H1 (cell line): ENCODE measurements at regions not wholly inside any gene's neighbourhood (a gene's known extent, or its start where the extent isn't known, plus 50 kb on each side); places are given as distances from the start of the nearest gene placed in this dataset.

Experiments used
- CTCF ChIA-PET: fragments of 300-600 bp; sonication (Branson Sonifier 250); formaldehyde crosslinking; loops from one replicate; lab custom pipeline; 2021; ENCODE audit not compliant: partially characterized antibody; lab: Charles Lee
- POLR2A ChIA-PET: fragments of 300-600 bp; sonication (Branson Sonifier 250); formaldehyde crosslinking; loops from one replicate; lab custom pipeline; 2021; ENCODE audit warnings: inconsistent platforms; ENCODE audit not compliant: partially characterized antibody; lab: Charles Lee
- DNase-seq, 2 experiments: peaks; one replicate each; pipeline versions ENCODE4 v3.0.0 to v3.0.0-alpha.2; 2010 to 2022; ENCODE audit warnings: low spot score in 2 of 2, low read depth in 1 of 2, mixed read lengths in 1 of 2
- FAIRE-seq: peaks from 2 replicates; lab custom pipeline; 2011; peaks lifted over from hg19 to GRCh38; lab: Jason Lieb, UNC
- H2AFZ ChIP-seq: 2 replicates; pipeline ENCODE4 v1.8.1; 2012; ENCODE audit warnings: low read length, inconsistent platforms
- H2AK5ac ChIP-seq: 2 replicates; pipeline ENCODE4 v1.6.1; 2013; ENCODE audit warnings: low read depth, low read length
- H2BK120ac ChIP-seq: replicated peaks from 2 replicates; pipeline ENCODE3; 2013; ENCODE audit warnings: low read depth, low read length, inconsistent platforms
- H2BK12ac ChIP-seq: 2 replicates; pipeline ENCODE4 v1.6.1; 2013; ENCODE audit warnings: low read depth, low read length
- H2BK15ac ChIP-seq: 2 replicates; pipeline ENCODE4 v1.6.1; 2013; ENCODE audit warnings: low read length
- H2BK20ac ChIP-seq: 2 replicates; pipeline ENCODE4 v1.6.1; 2013; ENCODE audit warnings: low read length
- H2BK5ac ChIP-seq: 2 replicates; pipeline ENCODE4 v1.6.1; 2013; ENCODE audit warnings: low read depth, low read length
- H3K14ac ChIP-seq: 2 replicates; pipeline ENCODE4 v1.6.1; 2013; ENCODE audit warnings: inconsistent platforms; ENCODE audit not compliant: insufficient read length
- H3K18ac ChIP-seq: 2 replicates; pipeline ENCODE4 v1.6.1; 2013; ENCODE audit warnings: low read length; ENCODE audit errors: extremely low read depth
- H3K23ac ChIP-seq: 2 replicates; pipeline ENCODE4 v1.6.1; 2013; ENCODE audit warnings: inconsistent platforms; ENCODE audit not compliant: insufficient read length
- H3K23me2 ChIP-seq: 2 replicates; pipeline ENCODE4 v1.6.1; 2013; ENCODE audit warnings: low read depth, low read length
- H3K27ac ChIP-seq: 2 replicates; pipeline ENCODE4 v1.6.1; 2011; ENCODE audit warnings: low read depth, low read length, inconsistent platforms
- H3K27me3 ChIP-seq, 4 experiments: replicated peaks in 1 of 4; 1 replicate in 1 of 4; 2 replicates in 3 of 4; pipeline versions ENCODE4 v1.6.1 to v1.8.1; 2011 to 2013; ENCODE audit warnings: low read length in 3 of 4, mild to moderate bottlenecking in 3 of 4, inconsistent platforms in 2 of 4, mixed read lengths in 2 of 4, moderate library complexity in 1 of 4; ENCODE audit not compliant: control insufficient read depth in 3 of 4, insufficient read depth in 3 of 4; ENCODE audit errors: extremely low read depth in 1 of 4
- H3K36me3 ChIP-seq, 4 experiments: 2 replicates each; pipeline versions ENCODE4 v1.6.1 to v1.8.1; 2011 to 2013; ENCODE audit warnings: mild to moderate bottlenecking in 4 of 4, low read length in 3 of 4, moderate library complexity in 2 of 4, control low read depth in 1 of 4, inconsistent platforms in 1 of 4; ENCODE audit not compliant: insufficient read depth in 4 of 4, control insufficient read depth in 2 of 4
- H3K4ac ChIP-seq: replicated peaks from 2 replicates; pipeline ENCODE3; 2013; ENCODE audit warnings: low read length, low read depth, mixed read lengths, inconsistent platforms; ENCODE audit not compliant: insufficient read length
- H3K4me1 ChIP-seq, 4 experiments: replicated peaks in 1 of 4; 1 replicate in 1 of 4; 2 replicates in 3 of 4; pipeline versions ENCODE4 v1.6.1 to v1.8.1; 2011 to 2013; ENCODE audit warnings: low read length in 3 of 4, inconsistent platforms in 2 of 4, mixed read lengths in 1 of 4; ENCODE audit not compliant: insufficient read depth in 4 of 4, control insufficient read depth in 3 of 4
- H3K4me2 ChIP-seq, 2 experiments: 2 replicates each; pipeline versions ENCODE4 v1.6.1 to v1.8.1; 2011 to 2013; ENCODE audit warnings: low read depth in 2 of 2, low read length in 2 of 2, control low read depth in 1 of 2, inconsistent platforms in 1 of 2, mild to moderate bottlenecking in 1 of 2; ENCODE audit not compliant: insufficient read depth in 1 of 2
- H3K4me3 ChIP-seq, 4 experiments: fragments of 200-600, 300-600 bp in 1 of 4; sonication (generic), shearing (Covaris generic), sonication (Bioruptor Twin) in 1 of 4; 2 replicates each; pipeline versions ENCODE4 v1.5.1 to v1.8.1; 2011 to 2016; ENCODE audit warnings: low read length in 4 of 4, low read depth in 3 of 4, control low read depth in 2 of 4, inconsistent platforms in 2 of 4, mild to moderate bottlenecking in 2 of 4, mixed read lengths in 1 of 4, moderate library complexity in 1 of 4; ENCODE audit not compliant: insufficient read depth in 2 of 4; ENCODE audit errors: extremely low read depth in 1 of 4
- H3K56ac ChIP-seq: replicated peaks from 2 replicates; pipeline ENCODE3; 2013; ENCODE audit warnings: low read depth, mild to moderate bottlenecking, mixed read lengths, low read length, inconsistent platforms; ENCODE audit not compliant: insufficient read length
- H3K79me1 ChIP-seq: 2 replicates; pipeline ENCODE4 v1.6.1; 2013; ENCODE audit warnings: low read depth, low read length, control low read depth
- H3K79me2 ChIP-seq, 2 experiments: 2 replicates each; pipeline versions ENCODE4 v1.6.1 to v1.8.1; 2012 to 2013; ENCODE audit warnings: low read length in 2 of 2, mild to moderate bottlenecking in 2 of 2, inconsistent platforms in 1 of 2; ENCODE audit not compliant: insufficient read depth in 2 of 2, control insufficient read depth in 1 of 2
- H3K9ac ChIP-seq, 4 experiments: replicated peaks in 1 of 4; 1 replicate in 1 of 4; 2 replicates in 3 of 4; pipeline versions ENCODE4 v1.6.1 to v1.8.1; 2011 to 2013; ENCODE audit warnings: low read depth in 3 of 4, low read length in 3 of 4, control low read depth in 2 of 4, mild to moderate bottlenecking in 2 of 4, moderate library complexity in 2 of 4, inconsistent platforms in 1 of 4; ENCODE audit errors: extremely low read depth in 1 of 4
- H3K9me3 ChIP-seq, 2 experiments: 2 replicates each; pipeline versions ENCODE4 v1.6.1 to v1.8.1; 2012 to 2013; ENCODE audit warnings: mild to moderate bottlenecking in 2 of 2, moderate library complexity in 2 of 2, control low read depth in 1 of 2, inconsistent platforms in 1 of 2, low read depth in 1 of 2, low read length in 1 of 2, mixed read lengths in 1 of 2; ENCODE audit not compliant: insufficient read depth in 2 of 2
- H4K20me1 ChIP-seq, 2 experiments: replicated peaks in 1 of 2; 2 replicates each; pipeline versions ENCODE3 to v1.8.1; 2011 to 2013; ENCODE audit warnings: inconsistent platforms in 2 of 2, low read length in 2 of 2, mild to moderate bottlenecking in 1 of 2; ENCODE audit not compliant: insufficient read depth in 2 of 2, control insufficient read depth in 1 of 2
- H4K5ac ChIP-seq: 2 replicates; pipeline ENCODE4 v1.6.1; 2013; ENCODE audit warnings: low read length, low read depth, mixed read lengths, inconsistent platforms; ENCODE audit not compliant: insufficient read length
- H4K8ac ChIP-seq: 2 replicates; pipeline ENCODE4 v1.8.0; 2013; ENCODE audit warnings: mild to moderate bottlenecking, moderate library complexity, low read length, inconsistent platforms; ENCODE audit not compliant: insufficient read depth; ENCODE audit errors: extremely low read depth
- H4K91ac ChIP-seq: replicated peaks from 2 replicates; pipeline ENCODE3; 2013; ENCODE audit warnings: low read length, mixed read lengths, inconsistent platforms; ENCODE audit not compliant: insufficient read length
- BACH1 ChIP-seq: IDR thresholded peaks from 2 replicates; pipeline ENCODE4 v1.6.1; 2012; ENCODE audit warnings: low read length, improper control_type of control experiment
- CBX8 ChIP-seq: fragments of 300-800, 300-1000 bp; sonication (generic); IDR thresholded peaks from 2 replicates; pipeline ENCODE4 v1.7.1; 2016; ENCODE audit warnings: low read depth, low read length, borderline replicate concordance
- CEBPB ChIP-seq: IDR thresholded peaks from 2 replicates; pipeline ENCODE4 v1.6.1; 2012; ENCODE audit warnings: low read depth, low read length
- CHD1 ChIP-seq: IDR thresholded peaks from 2 replicates; pipeline ENCODE4 v1.6.1; 2012; ENCODE audit warnings: low read depth, low read length, improper control_type of control experiment
- CREB1 ChIP-seq: IDR thresholded peaks from 2 replicates; pipeline ENCODE4 v1.6.1; 2012; ENCODE audit warnings: inconsistent platforms
- CTBP2 ChIP-seq: IDR thresholded peaks from 2 replicates; pipeline ENCODE4 v1.7.0; 2011; ENCODE audit warnings: borderline replicate concordance, mild to moderate bottlenecking, moderate library complexity, mixed read lengths, low read length; ENCODE audit not compliant: insufficient read depth, insufficient read length
- EP300 ChIP-seq, 2 experiments: IDR thresholded peaks; 1 replicate in 1 of 2; 2 replicates in 1 of 2; pipeline ENCODE4 v1.6.1; 2011 to 2012; ENCODE audit warnings: low read depth in 2 of 2, low read length in 2 of 2, mild to moderate bottlenecking in 2 of 2, borderline replicate concordance in 1 of 2, inconsistent platforms in 1 of 2, moderate library complexity in 1 of 2
- EZH2 ChIP-seq: fragments of 200-600 bp; sonication (generic); IDR thresholded peaks from 2 replicates; pipeline ENCODE4 v1.7.1; 2012; ENCODE audit warnings: low read depth, mild to moderate bottlenecking, moderate library complexity, low read length, inconsistent platforms; ENCODE audit not compliant: severe bottlenecking
- GABPA ChIP-seq: IDR thresholded peaks from 2 replicates; pipeline ENCODE4 v1.6.1; 2011; ENCODE audit warnings: mild to moderate bottlenecking, low read length, moderate library complexity, borderline replicate concordance; ENCODE audit not compliant: insufficient read depth
- NANOG ChIP-seq: IDR thresholded peaks from 2 replicates; pipeline ENCODE4 v1.6.1; 2011; ENCODE audit warnings: low read length, low read depth, mild to moderate bottlenecking, inconsistent platforms; ENCODE audit not compliant: insufficient read depth, poor library complexity, severe bottlenecking
- RFX5 ChIP-seq: IDR thresholded peaks from 2 replicates; pipeline ENCODE4 v1.6.1; 2011; ENCODE audit warnings: low read depth, low read length, improper control_type of control experiment, borderline replicate concordance
- SIN3A ChIP-seq, 2 experiments: IDR thresholded peaks in 1 of 2; conservative IDR thresholded peaks in 1 of 2; 2 replicates each; pipeline ENCODE4 v1.6.1; 2011 to 2012; ENCODE audit warnings: low read length in 2 of 2, improper control_type of control experiment in 1 of 2, low read depth in 1 of 2, mild to moderate bottlenecking in 1 of 2
- SRF ChIP-seq: IDR thresholded peaks from 2 replicates; pipeline ENCODE4 v1.6.1; 2011; ENCODE audit warnings: mild to moderate bottlenecking, low read depth, low read length, moderate library complexity
- TAF7 ChIP-seq: optimal IDR thresholded peaks from 2 replicates; pipeline ENCODE3; 2011; ENCODE audit warnings: low read depth, mild to moderate bottlenecking, inconsistent platforms, low read length, moderate library complexity, borderline replicate concordance

- no peak overlapping the region for H2BK20ac ChIP-seq
- no peaks in the 10 kb centered on the region for H3K79me1 ChIP-seq
- POLR2A ChIA-PET, result no interaction called here
- no peaks in the 10 kb centered on the region for H3K9me3 ChIP-seq
- H3K23me2 ChIP-seq, result no peaks in the 10 kb centered on the region
- no peak overlapping the region for H2BK120ac ChIP-seq
- no peak overlapping the region for H3K27ac ChIP-seq
- H3K4ac ChIP-seq, result no peak overlapping the region
- no peak overlapping the region for H3K4me2 ChIP-seq
- CTCF ChIA-PET, result no interaction called here
- H4K8ac ChIP-seq, result no peak overlapping the region
- H3K23ac ChIP-seq, result no peak overlapping the region
- TF ChIP-seq RFX5, result no peak
- no peak for TF ChIP-seq TAF7
- TF ChIP-seq CREB1, result no peak
- no peak for TF ChIP-seq GABPA
- TF ChIP-seq CTBP2, result no peak
- no peak for TF ChIP-seq NANOG
- TF ChIP-seq BACH1, result no peak
- TF ChIP-seq CHD1, result no peak
- TF ChIP-seq EZH2, result no peak
- TF ChIP-seq CEBPB, result no peak
- no peak for TF ChIP-seq SRF
- no peak for TF ChIP-seq EP300 (IDR thresholded peaks at IDR 0.05; ENCODE audit: borderline replicate concordance in 1 of 2, low read depth in 2 of 2, low read length in 2 of 2)
- TF ChIP-seq SIN3A (conservative IDR thresholded peaks at IDR 0.05 in 1 of 2, IDR thresholded peaks at IDR 0.05 in 1 of 2; ENCODE audit: low read depth in 1 of 2, low read length in 2 of 2), result no peak
- no peak for TF ChIP-seq CBX8
- H2AFZ ChIP-seq, result no peak overlapping the region
- FAIRE-seq (no peak), DNase-seq (no peak)
- H4K5ac ChIP-seq, result no peak overlapping the region
- no peak overlapping the region for H2AK5ac ChIP-seq
- H3K18ac ChIP-seq, result no peak overlapping the region
- H3K36me3 ChIP-seq, result no peaks in the 10 kb centered on the region
- no peak overlapping the region for H2BK5ac ChIP-seq
- no peak overlapping the region for H3K4me3 ChIP-seq
- no peak overlapping the region for H4K91ac ChIP-seq
- peaks cover 0 to 12% (median 4%) of the 10 kb centered on the region in 4 experiments; a peak in 4 of 7 replicates for H3K4me1 ChIP-seq
- H3K27me3 ChIP-seq, result no peaks in the 10 kb centered on the region
- H3K79me2 ChIP-seq, result no peaks in the 10 kb centered on the region
- no peaks in the 10 kb centered on the region for H4K20me1 ChIP-seq
- no peak overlapping the region for H3K56ac ChIP-seq
- H2BK15ac ChIP-seq, result no peak overlapping the region
- no peak overlapping the region for H3K14ac ChIP-seq
- no peak overlapping the region for H3K9ac ChIP-seq
- H2BK12ac ChIP-seq, result no peak overlapping the region
Measured at GRCh38 chr6:113363866-113364265, 493.3 kb upstream of the MARCKS start.
